ENCODE measurements at regions not wholly inside any gene's neighbourhood (a gene's known extent, or its start where the extent isn't known, plus 50 kb on each side); places are given as distances from the start of the nearest gene placed in this dataset.

DNA sequence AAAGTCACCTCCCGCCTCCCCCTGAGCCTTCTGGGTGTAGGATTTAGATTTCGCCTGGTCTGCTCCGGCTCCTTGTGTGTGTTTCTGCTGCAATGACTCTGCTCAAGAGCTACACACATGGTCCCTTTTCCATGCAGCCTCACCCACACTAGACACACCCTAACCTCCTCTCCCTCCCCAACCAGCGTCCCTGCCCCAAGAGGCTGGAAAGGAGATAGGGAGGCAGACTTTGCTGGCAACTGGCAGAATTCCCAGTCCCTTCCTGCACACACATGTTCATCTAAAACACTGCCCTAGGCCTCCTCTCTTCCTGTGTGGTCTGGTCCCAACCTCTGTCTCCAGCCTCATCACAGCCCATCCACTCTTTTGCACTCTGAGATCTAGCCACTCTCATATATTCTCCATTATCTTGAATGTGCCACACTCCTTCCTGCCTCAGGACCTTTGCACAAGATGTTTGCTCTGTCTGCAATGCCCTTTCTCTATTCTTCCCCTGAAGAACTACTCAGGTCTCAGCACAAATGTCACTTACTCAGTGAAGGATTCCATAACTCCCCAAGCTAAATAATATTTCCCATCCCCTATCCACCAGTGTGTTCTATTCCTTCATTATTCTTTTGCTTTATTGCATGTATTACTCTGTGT is 253.8 kb downstream of the CDK5RAP2 start:
- Histone ChIP-seq H3K4me3 (ENCODE audit: low read depth in 1 of 3, low read length in 3 of 3) (no peak overlapping the region), H3K9ac (ENCODE audit: low read depth in 1 of 2, low read length in 2 of 2) (no peak overlapping the region), H3K27ac (ENCODE audit: low read depth in 1 of 2, low read length in 2 of 2) (no peak overlapping the region), H3K27me3 (ENCODE audit: control insufficient read depth in 4 of 4, insufficient read depth in 4 of 4, low read length in 3 of 4) (no peaks in the 10 kb centered on the region), H3K36me3 (ENCODE audit: control insufficient read depth in 4 of 4, insufficient read depth in 3 of 4, low read depth in 1 of 4, low read length in 3 of 4) (no peaks in the 10 kb centered on the region), H3K9me3 (ENCODE audit: control insufficient read depth in 4 of 4, low read length in 3 of 4) (peaks cover 0 to 5% (median 0%) of the 10 kb centered on the region in 4 donors), H3K4me1 (ENCODE audit: control insufficient read depth in 4 of 4, insufficient read depth in 4 of 4, low read length in 3 of 4) (no peaks in the 10 kb centered on the region)
- TF ChIP-seq HNF4A (conservative IDR thresholded peaks at IDR 0.05) (no peak), SP1 (IDR thresholded peaks at IDR 0.05) (no peak), FOXA1 (IDR thresholded peaks at IDR 0.05) (no peak), JUND (IDR thresholded peaks at IDR 0.05) (no peak), HNF4G (IDR thresholded peaks at IDR 0.05) (no peak), EGR1 (IDR thresholded peaks at IDR 0.05; ENCODE audit: low read depth in 2 of 2) (no peak), FOXA2 (IDR thresholded peaks at IDR 0.05) (no peak)
- TF ChIP-seq, protein P1, sequence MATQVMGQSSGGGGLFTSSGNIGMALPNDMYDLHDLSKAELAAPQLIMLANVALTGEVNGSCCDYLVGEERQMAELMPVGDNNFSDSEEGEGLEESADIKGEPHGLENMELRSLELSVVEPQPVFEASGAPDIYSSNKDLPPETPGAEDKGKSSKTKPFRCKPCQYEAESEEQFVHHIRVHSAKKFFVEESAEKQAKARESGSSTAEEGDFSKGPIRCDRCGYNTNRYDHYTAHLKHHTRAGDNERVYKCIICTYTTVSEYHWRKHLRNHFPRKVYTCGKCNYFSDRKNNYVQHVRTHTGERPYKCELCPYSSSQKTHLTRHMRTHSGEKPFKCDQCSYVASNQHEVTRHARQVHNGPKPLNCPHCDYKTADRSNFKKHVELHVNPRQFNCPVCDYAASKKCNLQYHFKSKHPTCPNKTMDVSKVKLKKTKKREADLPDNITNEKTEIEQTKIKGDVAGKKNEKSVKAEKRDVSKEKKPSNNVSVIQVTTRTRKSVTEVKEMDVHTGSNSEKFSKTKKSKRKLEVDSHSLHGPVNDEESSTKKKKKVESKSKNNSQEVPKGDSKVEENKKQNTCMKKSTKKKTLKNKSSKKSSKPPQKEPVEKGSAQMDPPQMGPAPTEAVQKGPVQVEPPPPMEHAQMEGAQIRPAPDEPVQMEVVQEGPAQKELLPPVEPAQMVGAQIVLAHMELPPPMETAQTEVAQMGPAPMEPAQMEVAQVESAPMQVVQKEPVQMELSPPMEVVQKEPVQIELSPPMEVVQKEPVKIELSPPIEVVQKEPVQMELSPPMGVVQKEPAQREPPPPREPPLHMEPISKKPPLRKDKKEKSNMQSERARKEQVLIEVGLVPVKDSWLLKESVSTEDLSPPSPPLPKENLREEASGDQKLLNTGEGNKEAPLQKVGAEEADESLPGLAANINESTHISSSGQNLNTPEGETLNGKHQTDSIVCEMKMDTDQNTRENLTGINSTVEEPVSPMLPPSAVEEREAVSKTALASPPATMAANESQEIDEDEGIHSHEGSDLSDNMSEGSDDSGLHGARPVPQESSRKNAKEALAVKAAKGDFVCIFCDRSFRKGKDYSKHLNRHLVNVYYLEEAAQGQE (IDR thresholded peaks at IDR 0.05) = no peak
- TF ChIP-seq, protein P2, sequence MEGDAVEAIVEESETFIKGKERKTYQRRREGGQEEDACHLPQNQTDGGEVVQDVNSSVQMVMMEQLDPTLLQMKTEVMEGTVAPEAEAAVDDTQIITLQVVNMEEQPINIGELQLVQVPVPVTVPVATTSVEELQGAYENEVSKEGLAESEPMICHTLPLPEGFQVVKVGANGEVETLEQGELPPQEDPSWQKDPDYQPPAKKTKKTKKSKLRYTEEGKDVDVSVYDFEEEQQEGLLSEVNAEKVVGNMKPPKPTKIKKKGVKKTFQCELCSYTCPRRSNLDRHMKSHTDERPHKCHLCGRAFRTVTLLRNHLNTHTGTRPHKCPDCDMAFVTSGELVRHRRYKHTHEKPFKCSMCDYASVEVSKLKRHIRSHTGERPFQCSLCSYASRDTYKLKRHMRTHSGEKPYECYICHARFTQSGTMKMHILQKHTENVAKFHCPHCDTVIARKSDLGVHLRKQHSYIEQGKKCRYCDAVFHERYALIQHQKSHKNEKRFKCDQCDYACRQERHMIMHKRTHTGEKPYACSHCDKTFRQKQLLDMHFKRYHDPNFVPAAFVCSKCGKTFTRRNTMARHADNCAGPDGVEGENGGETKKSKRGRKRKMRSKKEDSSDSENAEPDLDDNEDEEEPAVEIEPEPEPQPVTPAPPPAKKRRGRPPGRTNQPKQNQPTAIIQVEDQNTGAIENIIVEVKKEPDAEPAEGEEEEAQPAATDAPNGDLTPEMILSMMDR (IDR thresholded peaks at IDR 0.05; ENCODE audit: low read depth, low read length, missing input control) = no peak
- no peak for DNase-seq (ENCODE audit: low spot score)
- 84% methylated on average over 4 of the region's 4 CpGs for WGBS

DNA sequence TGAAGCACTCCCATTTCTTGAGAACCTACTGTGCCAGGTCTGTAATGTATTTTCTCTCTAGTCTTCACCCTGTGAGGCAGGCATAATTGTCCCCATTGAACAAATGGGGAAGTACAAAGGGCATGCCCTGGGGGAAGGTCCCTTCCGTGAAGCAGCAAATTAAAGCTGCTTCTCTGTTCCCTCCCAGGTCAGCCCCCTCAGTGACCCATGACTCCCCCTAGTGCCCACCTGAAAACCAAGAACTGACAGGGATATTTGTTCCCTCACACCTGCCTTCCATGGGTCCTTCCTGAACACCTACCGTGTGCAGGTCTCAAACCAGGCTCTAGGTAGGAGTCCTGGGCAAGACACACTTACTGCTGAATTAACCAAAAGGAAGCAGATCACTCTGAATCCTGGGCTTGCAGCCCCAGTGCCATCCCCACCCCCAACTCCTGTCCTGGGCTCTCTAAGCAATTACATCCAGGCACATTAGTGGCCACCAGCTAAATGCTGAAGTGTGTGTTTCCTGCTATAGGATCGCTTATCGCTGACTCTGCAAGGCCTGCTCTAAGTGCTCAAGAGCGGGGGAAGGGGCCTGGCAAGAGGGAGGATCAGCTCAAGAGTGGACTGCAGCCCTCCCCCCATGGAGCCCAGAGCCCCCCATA is 254.8 kb downstream of the CDK5RAP2 start:
- H3K4me3 ChIP-seq (ENCODE audit: low read depth in 1 of 3, low read length in 3 of 3) = no peak overlapping the region
- DNase-seq (ENCODE audit: low spot score) = no peak
- H3K36me3 ChIP-seq (ENCODE audit: control insufficient read depth in 4 of 4, insufficient read depth in 3 of 4, low read depth in 1 of 4, low read length in 3 of 4) = no peaks in the 10 kb centered on the region
- H3K27ac ChIP-seq (ENCODE audit: low read depth in 1 of 2, low read length in 2 of 2) = no peak overlapping the region
- WGBS = 64% methylated on average over 5 of the region's 5 CpGs
- no peaks in the 10 kb centered on the region for H3K4me1 ChIP-seq (ENCODE audit: control insufficient read depth in 4 of 4, insufficient read depth in 4 of 4, low read length in 3 of 4)
- H3K27me3 ChIP-seq (ENCODE audit: control insufficient read depth in 4 of 4, insufficient read depth in 4 of 4, low read length in 3 of 4) = no peaks in the 10 kb centered on the region
- H3K9ac ChIP-seq (ENCODE audit: low read depth in 1 of 2, low read length in 2 of 2) = no peak overlapping the region
- H3K9me3 ChIP-seq (ENCODE audit: control insufficient read depth in 4 of 4, low read length in 3 of 4) = no peaks in the 10 kb centered on the region
- TF ChIP-seq SP1 (IDR thresholded peaks at IDR 0.05) = no peak
- TF ChIP-seq RXRA (IDR thresholded peaks at IDR 0.05) = no peak
- TF ChIP-seq RAD21 (IDR thresholded peaks at IDR 0.05) = no peak
- TF ChIP-seq TAF1 (conservative IDR thresholded peaks at IDR 0.05) = no peak
- no peak for TF ChIP-seq EGR1 (IDR thresholded peaks at IDR 0.05; ENCODE audit: low read depth in 2 of 2)
- TF ChIP-seq, protein P3, sequence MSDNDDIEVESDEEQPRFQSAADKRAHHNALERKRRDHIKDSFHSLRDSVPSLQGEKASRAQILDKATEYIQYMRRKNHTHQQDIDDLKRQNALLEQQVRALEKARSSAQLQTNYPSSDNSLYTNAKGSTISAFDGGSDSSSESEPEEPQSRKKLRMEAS (IDR thresholded peaks at IDR 0.05) = no peak
- TF ChIP-seq HNF4A (conservative IDR thresholded peaks at IDR 0.05) = no peak
- TF ChIP-seq JUND (IDR thresholded peaks at IDR 0.05) = no peak
- TF ChIP-seq, protein P1 (IDR thresholded peaks at IDR 0.05) = no peak
- TF ChIP-seq NR2F2 (IDR thresholded peaks at IDR 0.05) = no peak
- TF ChIP-seq, protein P2 (IDR thresholded peaks at IDR 0.05; ENCODE audit: low read depth, low read length, missing input control) = no peak
- no peak for TF ChIP-seq GABPA (IDR thresholded peaks at IDR 0.05 in 1 of 2, conservative IDR thresholded peaks at IDR 0.05 in 1 of 2)
- TF ChIP-seq FOXA1 (IDR thresholded peaks at IDR 0.05) = no peak
- TF ChIP-seq HNF4G (IDR thresholded peaks at IDR 0.05) = no peak
- TF ChIP-seq, protein P4, sequence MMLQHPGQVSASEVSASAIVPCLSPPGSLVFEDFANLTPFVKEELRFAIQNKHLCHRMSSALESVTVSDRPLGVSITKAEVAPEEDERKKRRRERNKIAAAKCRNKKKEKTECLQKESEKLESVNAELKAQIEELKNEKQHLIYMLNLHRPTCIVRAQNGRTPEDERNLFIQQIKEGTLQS (IDR thresholded peaks at IDR 0.05) = no peak

Data from liver (tissue), 8 donors.